HFFc6 (cell line): ENCODE measurements at regions not wholly inside any gene's neighbourhood (a gene's known extent, or its start where the extent isn't known, plus 50 kb on each side); places are given as distances from the start of the nearest gene placed in this dataset.
A peak's percentile ranks its signal among the peaks of the same experiment; 100 is the strongest.

Experiments
- DNase-seq: peaks from one replicate; pipeline ENCODE4 v3.0.0-alpha.2; 2018
- H3K27ac Mint-ChIP-seq: 2 replicates; pipeline ENCODE4 v1.8.0; 2020; ENCODE audit warnings: mild to moderate bottlenecking, mixed read lengths
- H3K27me3 Mint-ChIP-seq: 2 replicates; pipeline ENCODE4 v1.8.0; 2021; ENCODE audit warnings: mild to moderate bottlenecking, moderate library complexity, mixed read lengths; ENCODE audit not compliant: insufficient read depth
- H3K36me3 Mint-ChIP-seq: 2 replicates; pipeline ENCODE4 v1.8.0; 2021; ENCODE audit warnings: low read depth, mixed read lengths
- H3K4me1 Mint-ChIP-seq: 2 replicates; pipeline ENCODE4 v1.8.0; 2020; ENCODE audit warnings: low read depth, mixed read lengths
- H3K4me3 Mint-ChIP-seq: 2 replicates; pipeline ENCODE4 v1.8.0; 2020; ENCODE audit warnings: mild to moderate bottlenecking, moderate library complexity, mixed read lengths
- H3K9me3 Mint-ChIP-seq: 2 replicates; pipeline ENCODE4 v1.8.0; 2020; ENCODE audit warnings: mild to moderate bottlenecking, mixed read lengths
- TF ChIP-seq, protein P1 (sequence below): fragments of 200-600 bp; sonication (generic); IDR thresholded peaks from 2 replicates; pipeline ENCODE4 v1.5.0; 2021; ENCODE audit warnings: antibody characterized with exemption, mild to moderate bottlenecking

DNA sequence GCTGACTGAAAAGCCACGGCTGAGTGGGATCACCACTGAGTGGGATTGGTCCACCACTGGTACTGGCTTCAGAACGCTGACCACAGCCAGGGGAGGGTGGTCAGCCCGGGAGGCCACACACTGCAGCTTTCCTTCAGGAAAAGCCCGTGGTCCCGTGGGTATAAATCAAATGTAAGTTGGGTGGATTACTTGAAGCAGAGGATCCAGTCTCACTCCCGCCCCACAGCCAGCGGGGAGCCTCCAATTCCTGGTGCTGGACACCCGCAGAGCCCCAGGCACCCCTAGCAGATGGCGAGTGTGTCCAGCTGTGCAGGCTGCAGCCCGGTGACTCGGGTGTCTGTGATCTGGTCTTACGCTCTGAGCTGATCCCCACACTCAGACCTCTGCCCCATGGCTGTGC, 231.1 kb upstream of the ZNF32 start:
- Mint-ChIP-seq H3K36me3 (peaks cover 6% of the 10 kb centered on the region), H3K27ac (peak overlapping the region; percentile 65), H3K9me3 (no peaks in the 10 kb centered on the region), H3K4me1 (peaks cover 82% of the 10 kb centered on the region), H3K27me3 (peaks cover 2% of the 10 kb centered on the region; the same call in 1 of the 2 replicates), H3K4me3 (no peak overlapping the region)
- DNase-seq: no peak
- TF ChIP-seq, protein P1, sequence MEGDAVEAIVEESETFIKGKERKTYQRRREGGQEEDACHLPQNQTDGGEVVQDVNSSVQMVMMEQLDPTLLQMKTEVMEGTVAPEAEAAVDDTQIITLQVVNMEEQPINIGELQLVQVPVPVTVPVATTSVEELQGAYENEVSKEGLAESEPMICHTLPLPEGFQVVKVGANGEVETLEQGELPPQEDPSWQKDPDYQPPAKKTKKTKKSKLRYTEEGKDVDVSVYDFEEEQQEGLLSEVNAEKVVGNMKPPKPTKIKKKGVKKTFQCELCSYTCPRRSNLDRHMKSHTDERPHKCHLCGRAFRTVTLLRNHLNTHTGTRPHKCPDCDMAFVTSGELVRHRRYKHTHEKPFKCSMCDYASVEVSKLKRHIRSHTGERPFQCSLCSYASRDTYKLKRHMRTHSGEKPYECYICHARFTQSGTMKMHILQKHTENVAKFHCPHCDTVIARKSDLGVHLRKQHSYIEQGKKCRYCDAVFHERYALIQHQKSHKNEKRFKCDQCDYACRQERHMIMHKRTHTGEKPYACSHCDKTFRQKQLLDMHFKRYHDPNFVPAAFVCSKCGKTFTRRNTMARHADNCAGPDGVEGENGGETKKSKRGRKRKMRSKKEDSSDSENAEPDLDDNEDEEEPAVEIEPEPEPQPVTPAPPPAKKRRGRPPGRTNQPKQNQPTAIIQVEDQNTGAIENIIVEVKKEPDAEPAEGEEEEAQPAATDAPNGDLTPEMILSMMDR: no peak

DNA sequence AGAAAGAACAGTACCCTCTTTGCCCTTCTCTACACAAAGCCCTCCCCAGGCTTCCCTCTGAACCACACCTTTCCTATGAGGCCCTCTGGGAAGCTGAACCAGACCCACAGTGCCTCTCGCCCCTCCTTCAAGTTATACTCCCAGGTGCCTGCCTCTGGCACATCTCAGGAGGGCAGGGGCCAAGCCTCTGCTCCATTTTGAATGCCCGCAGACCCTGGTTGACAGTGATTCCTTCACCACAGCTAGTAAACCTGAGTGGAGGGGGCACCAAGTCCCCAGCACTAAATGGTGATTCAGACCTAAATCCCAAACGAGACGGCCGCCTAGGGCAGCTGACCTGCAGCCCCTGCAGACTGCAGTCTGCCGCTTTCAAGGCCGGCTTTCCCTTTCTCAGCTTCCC, 230.5 kb upstream of the ZNF32 start:
- peaks cover 12% of the 10 kb centered on the region for H3K36me3 Mint-ChIP-seq
- no peaks in the 10 kb centered on the region for H3K9me3 Mint-ChIP-seq
- peaks cover 76% of the 10 kb centered on the region for H3K4me1 Mint-ChIP-seq
- peak overlapping the region; percentile 87 for H3K27ac Mint-ChIP-seq
- TF ChIP-seq, protein P1: no peak
- DNase-seq: no peak
- H3K4me3 Mint-ChIP-seq: no peak overlapping the region
- H3K27me3 Mint-ChIP-seq: peaks cover 2% of the 10 kb centered on the region; the same call in 1 of the 2 replicates

DNA sequence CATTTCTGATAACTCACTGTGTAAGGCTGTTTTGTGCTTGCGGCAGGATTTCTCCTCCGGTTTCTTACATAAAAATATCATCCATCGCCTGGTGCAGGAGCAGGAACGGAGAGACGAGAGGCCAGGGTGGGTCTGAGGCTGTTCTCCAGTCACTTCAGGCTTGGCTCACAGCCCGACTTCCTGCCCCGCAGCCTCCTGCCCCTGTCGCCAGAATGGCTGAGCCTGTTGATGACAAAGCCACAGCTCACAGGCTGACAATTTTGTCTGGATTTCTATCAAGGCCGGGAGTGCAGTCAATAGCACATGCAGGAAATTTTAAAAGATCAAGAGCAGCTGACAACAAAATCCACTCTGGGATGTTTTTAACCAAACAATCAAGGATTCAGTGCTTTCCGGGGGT, 229.7 kb upstream of the ZNF32 start:
- peaks cover 2% of the 10 kb centered on the region; the same call in 1 of the 2 replicates for H3K27me3 Mint-ChIP-seq
- no peaks in the 10 kb centered on the region; the same call in 1 of the 2 replicates for H3K9me3 Mint-ChIP-seq
- peak; percentile 63 for DNase-seq
- H3K36me3 Mint-ChIP-seq: peaks cover 19% of the 10 kb centered on the region
- TF ChIP-seq, protein P1: no peak
- peak overlapping the region; percentile 22 for H3K4me3 Mint-ChIP-seq
- H3K4me1 Mint-ChIP-seq: peaks cover 72% of the 10 kb centered on the region
- H3K27ac Mint-ChIP-seq: peak overlapping the region; percentile 87

DNA sequence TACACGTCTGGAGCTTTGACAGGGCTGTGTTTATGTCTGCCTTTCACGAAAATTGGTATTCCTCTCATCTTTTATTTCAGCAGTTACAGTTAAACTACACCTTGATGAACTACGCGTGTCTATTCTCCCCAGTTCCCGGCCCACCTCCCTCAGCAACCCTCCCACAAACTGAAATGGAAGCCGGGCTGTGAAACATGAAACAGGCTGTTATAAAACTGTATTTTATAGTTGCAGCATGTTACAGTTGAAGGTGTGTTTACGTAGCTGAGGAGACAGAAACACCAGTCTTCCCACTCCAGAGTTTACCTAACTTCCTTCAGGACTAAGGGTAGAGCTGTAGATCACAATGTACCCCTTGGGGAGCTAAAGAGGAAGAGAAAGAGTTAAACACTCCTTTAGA, 228.3 kb upstream of the ZNF32 start:
- Mint-ChIP-seq H3K36me3 (peaks cover 26% of the 10 kb centered on the region), H3K4me3 (no peak overlapping the region), H3K27ac (0 out of 2 replicates have a peak overlapping the region, but pooled peaks have one; percentile 38), H3K9me3 (no peaks in the 10 kb centered on the region; the same call in none of the 2 replicates), H3K27me3 (peaks cover 3% of the 10 kb centered on the region; the same call in 1 of the 2 replicates), H3K4me1 (peaks cover 58% of the 10 kb centered on the region)
- DNase-seq: no peak
- TF ChIP-seq, protein P1: no peak

DNA sequence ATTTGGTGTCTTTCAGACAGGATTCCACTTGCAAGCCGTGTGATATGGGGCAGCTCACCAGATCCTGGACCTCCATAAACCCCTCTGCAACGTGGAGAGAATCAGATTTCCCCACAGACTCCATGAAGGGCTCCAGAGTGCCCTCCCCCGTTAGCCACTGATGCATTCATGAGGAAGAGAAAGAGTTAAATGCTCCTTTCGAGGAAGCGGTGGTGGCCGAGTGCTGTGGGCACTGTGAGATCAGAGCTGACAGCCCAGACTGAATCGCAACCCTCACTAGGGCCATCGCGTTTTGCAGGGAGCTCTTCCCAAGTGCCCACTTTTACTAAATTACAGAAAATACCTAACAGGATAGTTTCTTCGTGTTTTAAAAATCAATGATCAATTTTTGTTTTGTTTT, 226.3 kb upstream of the ZNF32 start:
- no peak for DNase-seq
- Mint-ChIP-seq H3K36me3 (peaks cover 29% of the 10 kb centered on the region), H3K4me3 (no peak overlapping the region), H3K27ac (no peak overlapping the region), H3K27me3 (peaks cover 3% of the 10 kb centered on the region; the same call in 1 of the 2 replicates), H3K4me1 (peaks cover 38% of the 10 kb centered on the region), H3K9me3 (no peaks in the 10 kb centered on the region; the same call in none of the 2 replicates)
- TF ChIP-seq, protein P1: no peak

DNA sequence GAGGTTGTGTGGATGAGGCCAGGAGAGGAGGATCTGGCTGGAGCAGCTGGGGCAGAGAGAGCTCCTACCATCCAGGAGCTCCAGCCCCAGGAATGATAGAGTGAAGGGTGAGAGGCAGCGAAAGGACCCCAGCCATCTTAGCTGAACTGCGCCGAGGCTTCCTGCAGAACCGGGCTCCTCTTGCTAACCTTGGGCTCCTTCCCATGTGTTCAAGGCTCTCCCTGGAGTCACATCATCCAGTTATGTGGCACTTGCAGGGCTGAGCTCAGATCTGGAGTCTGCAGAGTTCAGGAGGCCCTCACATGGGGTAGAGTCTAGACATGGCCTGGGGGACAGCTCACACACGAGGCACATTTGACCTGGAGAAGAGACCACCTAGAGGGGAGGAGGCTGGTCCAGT, 225.0 kb upstream of the ZNF32 start:
- DNase-seq: no peak
- peaks cover 2% of the 10 kb centered on the region; the same call in 1 of the 2 replicates for H3K27me3 Mint-ChIP-seq
- no peak overlapping the region for H3K27ac Mint-ChIP-seq
- no peak overlapping the region for H3K4me3 Mint-ChIP-seq
- H3K4me1 Mint-ChIP-seq: peaks cover 34% of the 10 kb centered on the region
- peaks cover 29% of the 10 kb centered on the region for H3K36me3 Mint-ChIP-seq
- no peaks in the 10 kb centered on the region; the same call in none of the 2 replicates for H3K9me3 Mint-ChIP-seq
- TF ChIP-seq, protein P1: no peak
